ENCODE measurements at regions not wholly inside any gene's neighbourhood (a gene's known extent, or its start where the extent isn't known, plus 50 kb on each side); places are given as distances from the start of the nearest gene placed in this dataset.

GRCh38 chr4:108567831-108568230 lies 52.5 kb upstream of the RPL34 start:
- Histone ChIP-seq H3K9me3 (ENCODE audit: control insufficient read depth, insufficient read depth, low read length) (no peaks in the 10 kb centered on the region), H3K36me3 (ENCODE audit: control insufficient read depth, insufficient read depth, low read length) (no peaks in the 10 kb centered on the region), H3K27me3 (ENCODE audit: control insufficient read depth, insufficient read depth, low read length) (no peaks in the 10 kb centered on the region), H3K27ac (ENCODE audit: low read length) (no peak overlapping the region), H3K4me1 (ENCODE audit: control insufficient read depth, insufficient read depth, low read length) (no peaks in the 10 kb centered on the region), H3K4me3 (ENCODE audit: low read length) (no peak overlapping the region)
- no peak for DNase-seq (ENCODE audit: low read depth, low spot score)

GRCh38 chr4:108561116-108561515 lies 59.3 kb upstream of the RPL34 start:
- Histone ChIP-seq H3K4me3 (ENCODE audit: low read length) (no peak overlapping the region), H3K27me3 (ENCODE audit: control insufficient read depth, insufficient read depth, low read length) (no peaks in the 10 kb centered on the region), H3K27ac (ENCODE audit: low read length) (no peak overlapping the region), H3K9me3 (ENCODE audit: control insufficient read depth, insufficient read depth, low read length) (no peaks in the 10 kb centered on the region), H3K4me1 (ENCODE audit: control insufficient read depth, insufficient read depth, low read length) (no peaks in the 10 kb centered on the region), H3K36me3 (ENCODE audit: control insufficient read depth, insufficient read depth, low read length) (no peaks in the 10 kb centered on the region)
- WGBS (ENCODE audit: insufficient coverage, insufficient read length): no CpG with 5 or more reads among the region's 3 CpGs
- no peak for DNase-seq (ENCODE audit: low read depth, low spot score)

GRCh38 chr4:108560616-108561015 lies 59.8 kb upstream of the RPL34 start:
- Histone ChIP-seq H3K9me3 (ENCODE audit: control insufficient read depth, insufficient read depth, low read length) (no peaks in the 10 kb centered on the region), H3K4me1 (ENCODE audit: control insufficient read depth, insufficient read depth, low read length) (no peaks in the 10 kb centered on the region), H3K27ac (ENCODE audit: low read length) (no peak overlapping the region), H3K36me3 (ENCODE audit: control insufficient read depth, insufficient read depth, low read length) (no peaks in the 10 kb centered on the region), H3K4me3 (ENCODE audit: low read length) (no peak overlapping the region), H3K27me3 (ENCODE audit: control insufficient read depth, insufficient read depth, low read length) (no peaks in the 10 kb centered on the region)
- no peak for DNase-seq (ENCODE audit: low read depth, low spot score)
- WGBS (ENCODE audit: insufficient coverage, insufficient read length): no CpG with 5 or more reads among the region's 4 CpGs

GRCh38 chr4:108559911-108560310 lies 60.5 kb upstream of the RPL34 start:
- H3K36me3 ChIP-seq (ENCODE audit: control insufficient read depth, insufficient read depth, low read length): no peaks in the 10 kb centered on the region
- no peak for DNase-seq (ENCODE audit: low read depth, low spot score)
- H3K4me1 ChIP-seq (ENCODE audit: control insufficient read depth, insufficient read depth, low read length): no peaks in the 10 kb centered on the region
- no CpG with 5 or more reads among the region's 3 CpGs for WGBS (ENCODE audit: insufficient coverage, insufficient read length)
- no peaks in the 10 kb centered on the region for H3K27me3 ChIP-seq (ENCODE audit: control insufficient read depth, insufficient read depth, low read length)
- no peak overlapping the region for H3K27ac ChIP-seq (ENCODE audit: low read length)
- no peaks in the 10 kb centered on the region for H3K9me3 ChIP-seq (ENCODE audit: control insufficient read depth, insufficient read depth, low read length)
- H3K4me3 ChIP-seq (ENCODE audit: low read length): no peak overlapping the region

GRCh38 chr4:108559068-108559793 lies 61.1 kb upstream of the RPL34 start:
- WGBS (ENCODE audit: insufficient coverage, insufficient read length): no CpG with 5 or more reads among the region's 7 CpGs
- no peak overlapping the region for H3K27ac ChIP-seq (ENCODE audit: low read length)
- H3K4me3 ChIP-seq (ENCODE audit: low read length): no peak overlapping the region
- H3K27me3 ChIP-seq (ENCODE audit: control insufficient read depth, insufficient read depth, low read length): no peaks in the 10 kb centered on the region
- no peaks in the 10 kb centered on the region for H3K4me1 ChIP-seq (ENCODE audit: control insufficient read depth, insufficient read depth, low read length)
- no peaks in the 10 kb centered on the region for H3K9me3 ChIP-seq (ENCODE audit: control insufficient read depth, insufficient read depth, low read length)
- no peak for DNase-seq (ENCODE audit: low read depth, low spot score)
- no peaks in the 10 kb centered on the region for H3K36me3 ChIP-seq (ENCODE audit: control insufficient read depth, insufficient read depth, low read length)

GRCh38 chr4:108556588-108557200 lies 63.7 kb upstream of the RPL34 start:
- Histone ChIP-seq H3K27ac (ENCODE audit: low read length) (no peak overlapping the region), H3K36me3 (ENCODE audit: control insufficient read depth, insufficient read depth, low read length) (no peaks in the 10 kb centered on the region), H3K4me1 (ENCODE audit: control insufficient read depth, insufficient read depth, low read length) (no peaks in the 10 kb centered on the region), H3K27me3 (ENCODE audit: control insufficient read depth, insufficient read depth, low read length) (no peaks in the 10 kb centered on the region), H3K9me3 (ENCODE audit: control insufficient read depth, insufficient read depth, low read length) (no peaks in the 10 kb centered on the region), H3K4me3 (ENCODE audit: low read length) (no peak overlapping the region)
- no CpG with 5 or more reads among the region's 5 CpGs for WGBS (ENCODE audit: insufficient coverage, insufficient read length)
- DNase-seq (ENCODE audit: low read depth, low spot score): no peak

GRCh38 chr4:108556166-108556565 lies 64.2 kb upstream of the RPL34 start:
- no peaks in the 10 kb centered on the region for H3K4me1 ChIP-seq (ENCODE audit: control insufficient read depth, insufficient read depth, low read length)
- no CpG with 5 or more reads among the region's 5 CpGs for WGBS (ENCODE audit: insufficient coverage, insufficient read length)
- no peak overlapping the region for H3K27ac ChIP-seq (ENCODE audit: low read length)
- H3K36me3 ChIP-seq (ENCODE audit: control insufficient read depth, insufficient read depth, low read length): no peaks in the 10 kb centered on the region
- H3K27me3 ChIP-seq (ENCODE audit: control insufficient read depth, insufficient read depth, low read length): no peaks in the 10 kb centered on the region
- no peak for DNase-seq (ENCODE audit: low read depth, low spot score)
- no peak overlapping the region for H3K4me3 ChIP-seq (ENCODE audit: low read length)
- H3K9me3 ChIP-seq (ENCODE audit: control insufficient read depth, insufficient read depth, low read length): no peaks in the 10 kb centered on the region

- WGBS (ENCODE audit: insufficient coverage, insufficient read length): no CpG with 5 or more reads among the region's 1 CpG
- no peak overlapping the region for H3K27ac ChIP-seq (ENCODE audit: low read length)
- H3K36me3 ChIP-seq (ENCODE audit: control insufficient read depth, insufficient read depth, low read length): no peaks in the 10 kb centered on the region
- H3K4me3 ChIP-seq (ENCODE audit: low read length): no peak overlapping the region
- H3K4me1 ChIP-seq (ENCODE audit: control insufficient read depth, insufficient read depth, low read length): no peaks in the 10 kb centered on the region
- H3K27me3 ChIP-seq (ENCODE audit: control insufficient read depth, insufficient read depth, low read length): no peaks in the 10 kb centered on the region
- H3K9me3 ChIP-seq (ENCODE audit: control insufficient read depth, insufficient read depth, low read length): no peaks in the 10 kb centered on the region
- no peak for DNase-seq (ENCODE audit: low read depth, low spot score)
Measured at GRCh38 chr4:108555701-108556100, 64.7 kb upstream of the RPL34 start.

GRCh38 chr4:108547682-108548081 lies 72.7 kb upstream of the RPL34 start:
- Histone ChIP-seq H3K36me3 (ENCODE audit: control insufficient read depth, insufficient read depth, low read length) (no peaks in the 10 kb centered on the region), H3K9me3 (ENCODE audit: control insufficient read depth, insufficient read depth, low read length) (no peaks in the 10 kb centered on the region)

GRCh38 chr4:108546728-108547127 lies 73.6 kb upstream of the RPL34 start:
- H3K27ac ChIP-seq (ENCODE audit: low read length): no peak overlapping the region
- H3K36me3 ChIP-seq (ENCODE audit: control insufficient read depth, insufficient read depth, low read length): no peaks in the 10 kb centered on the region
- no peak overlapping the region for H3K4me3 ChIP-seq (ENCODE audit: low read length)
- DNase-seq (ENCODE audit: low read depth, low spot score): no peak
- H3K4me1 ChIP-seq (ENCODE audit: control insufficient read depth, insufficient read depth, low read length): no peaks in the 10 kb centered on the region
- no CpG with 5 or more reads among the region's 3 CpGs for WGBS (ENCODE audit: insufficient coverage, insufficient read length)
- no peaks in the 10 kb centered on the region for H3K9me3 ChIP-seq (ENCODE audit: control insufficient read depth, insufficient read depth, low read length)
- H3K27me3 ChIP-seq (ENCODE audit: control insufficient read depth, insufficient read depth, low read length): no peaks in the 10 kb centered on the region

More at GRCh38 chr4:108547682-108548081, 72.7 kb upstream of the RPL34 start:
- DNase-seq (ENCODE audit: low read depth, low spot score): no peak
- Histone ChIP-seq H3K4me1 (ENCODE audit: control insufficient read depth, insufficient read depth, low read length) (no peaks in the 10 kb centered on the region), H3K4me3 (ENCODE audit: low read length) (no peak overlapping the region), H3K27me3 (ENCODE audit: control insufficient read depth, insufficient read depth, low read length) (no peaks in the 10 kb centered on the region), H3K27ac (ENCODE audit: low read length) (no peak overlapping the region)

GRCh38 chr4:108544481-108544880 lies 75.9 kb upstream of the RPL34 start:
- Histone ChIP-seq H3K4me3 (ENCODE audit: low read length) (no peak overlapping the region), H3K27me3 (ENCODE audit: control insufficient read depth, insufficient read depth, low read length) (no peaks in the 10 kb centered on the region), H3K9me3 (ENCODE audit: control insufficient read depth, insufficient read depth, low read length) (no peaks in the 10 kb centered on the region), H3K36me3 (ENCODE audit: control insufficient read depth, insufficient read depth, low read length) (no peaks in the 10 kb centered on the region), H3K4me1 (ENCODE audit: control insufficient read depth, insufficient read depth, low read length) (no peaks in the 10 kb centered on the region), H3K27ac (ENCODE audit: low read length) (no peak overlapping the region)
- no peak for DNase-seq (ENCODE audit: low read depth, low spot score)
- WGBS (ENCODE audit: insufficient coverage, insufficient read length): no CpG with 5 or more reads among the region's 4 CpGs

Data from iPS DF 6.9 (cell line).